GM12864 (cell line): ENCODE measurements at regions not wholly inside any gene's neighbourhood (a gene's known extent, or its start where the extent isn't known, plus 50 kb on each side); places are given as distances from the start of the nearest gene placed in this dataset.

Source experiments
- DNase-seq: peaks from one replicate; pipeline ENCODE4 v3.0.0-alpha.2; 2011; ENCODE audit warnings: low read depth
- H3K4me3 ChIP-seq: 2 replicates; pipeline ENCODE4 v1.5.1; 2011; ENCODE audit warnings: mild to moderate bottlenecking, low read depth, low read length, control low read depth
- CTCF ChIP-seq: IDR thresholded peaks from 2 replicates; pipeline ENCODE4 v1.5.1; 2011; ENCODE audit warnings: low read depth, mild to moderate bottlenecking, moderate library complexity, low read length, control low read depth, inconsistent platforms; ENCODE audit errors: missing control alignments

GRCh38 chr7:83852136-83852535 lies 203.2 kb upstream of the SEMA3E start:
- no peak overlapping the region for H3K4me3 ChIP-seq
- no peak for TF ChIP-seq CTCF
- no peak for DNase-seq

GRCh38 chr7:83851551-83851950 lies 202.6 kb upstream of the SEMA3E start:
- no peak overlapping the region for H3K4me3 ChIP-seq
- no peak for TF ChIP-seq CTCF
- no peak for DNase-seq

- H3K4me3 ChIP-seq = no peak overlapping the region
- no peak for TF ChIP-seq CTCF
- DNase-seq = no peak
These were observed 202.0 kb upstream of the SEMA3E start for GRCh38 chr7:83850941-83851340.

GRCh38 chr7:83850125-83850524 lies 201.2 kb upstream of the SEMA3E start:
- no peak for TF ChIP-seq CTCF
- no peak overlapping the region for H3K4me3 ChIP-seq

GRCh38 chr7:83849131-83849530 lies 200.2 kb upstream of the SEMA3E start:
- no peak for TF ChIP-seq CTCF
- no peak for DNase-seq
- H3K4me3 ChIP-seq = no peak overlapping the region

More at GRCh38 chr7:83850125-83850524, 201.2 kb upstream of the SEMA3E start:
- DNase-seq = no peak

GRCh38 chr7:83842894-83843293 lies 194.0 kb upstream of the SEMA3E start:
- H3K4me3 ChIP-seq = no peak overlapping the region
- DNase-seq = no peak

More at GRCh38 chr7:83842894-83843293, 194.0 kb upstream of the SEMA3E start:
- no peak for TF ChIP-seq CTCF
